Spleen (tissue), 7 donors: ENCODE measurements at regions not wholly inside any gene's neighbourhood (a gene's known extent, or its start where the extent isn't known, plus 50 kb on each side); places are given as distances from the start of the nearest gene placed in this dataset.

ENCODE experiments used
- CTCF ChIP-seq, 11 experiments: fragments of 200-600 bp in 7 of 11; fragments of 450-650 bp in 4 of 11; sonication (generic) in 4 of 11; IDR thresholded peaks in 8 of 11; conservative IDR thresholded peaks in 3 of 11; 1 replicate in 7 of 11; 2 replicates in 4 of 11; pipeline versions ENCODE4 v1.4.0 to v1.8.0; 2016 to 2021; ENCODE audit warnings: antibody characterized with exemption in 11 of 11, inconsistent platforms in 4 of 11, mild to moderate bottlenecking in 1 of 11
- POLR2A ChIP-seq, 3 donors: fragments of 450-650 bp; IDR thresholded peaks; one replicate each; pipeline ENCODE4 v1.5.1; 2017; ENCODE audit warnings: antibody characterized with exemption in 3 of 3, mild to moderate bottlenecking in 1 of 3
- POLR2AphosphoS5 ChIP-seq, 3 donors: sonication (generic); formaldehyde crosslinking; IDR thresholded peaks; one replicate each; pipeline ENCODE4 v1.5.1; 2017; ENCODE audit warnings: antibody characterized with exemption in 3 of 3
- donor health status: DM: no; HTN: no; CAD: no; lungs with moderate emphysema.
- donor health status: DM: no; HTN: no; CAD: no.
- donor health status: DM: no; HTN: no; CAD: no.

- TF ChIP-seq CTCF (IDR thresholded peaks at IDR 0.05 in 8 of 11, conservative IDR thresholded peaks at IDR 0.05 in 3 of 11) (no peak), POLR2AphosphoS5 (IDR thresholded peaks at IDR 0.05) (no peak), POLR2A (IDR thresholded peaks at IDR 0.05) (no peak)
Measured at GRCh38 chr11:80477178-80477577, 1036.3 kb upstream of the TENM4 start.
